GM19240 (cell line): ENCODE measurements at regions not wholly inside any gene's neighbourhood (a gene's known extent, or its start where the extent isn't known, plus 50 kb on each side); places are given as distances from the start of the nearest gene placed in this dataset.

Source experiments
- DNase-seq: peaks from one replicate; pipeline ENCODE4 v3.0.0; 2011; ENCODE audit warnings: low spot score; ENCODE audit not compliant: insufficient read length

GRCh38 chr13:76225815-76226489 is 589.8 kb downstream of the LMO7 start:
- DNase-seq, result no peak

GRCh38 chr13:76223999-76224398 is 587.9 kb downstream of the LMO7 start:
- DNase-seq, result no peak

GRCh38 chr13:76223565-76223964 is 587.4 kb downstream of the LMO7 start:
- DNase-seq, result no peak

- no peak for DNase-seq
Measured at GRCh38 chr13:76222511-76222910, 586.4 kb downstream of the LMO7 start.

- no peak for DNase-seq
Measured at GRCh38 chr13:76216729-76217128, 580.6 kb downstream of the LMO7 start.

GRCh38 chr13:76214001-76214400 is 577.9 kb downstream of the LMO7 start:
- DNase-seq, result no peak

GRCh38 chr13:76213423-76213904 is 577.3 kb downstream of the LMO7 start:
- no peak for DNase-seq

- DNase-seq, result no peak
Measured at GRCh38 chr13:76210262-76210661, 574.1 kb downstream of the LMO7 start.

GRCh38 chr13:76198568-76199163 is 562.5 kb downstream of the LMO7 start:
- no peak for DNase-seq

GRCh38 chr13:76189882-76190519 is 553.9 kb downstream of the LMO7 start:
- no peak for DNase-seq

- DNase-seq, result no peak
Measured at GRCh38 chr13:76175961-76176725, 540.0 kb downstream of the LMO7 start.

GRCh38 chr13:76168661-76169060 is 532.5 kb downstream of the LMO7 start:
- DNase-seq, result no peak

- no peak for DNase-seq
Measured at GRCh38 chr13:76164290-76164689, 528.2 kb downstream of the LMO7 start.

- no peak for DNase-seq
Measured at GRCh38 chr13:76163761-76164160, 527.6 kb downstream of the LMO7 start.

- no peak for DNase-seq
Measured at GRCh38 chr13:76160961-76161925, 525.1 kb downstream of the LMO7 start.

GRCh38 chr13:76160506-76160905 is 524.4 kb downstream of the LMO7 start:
- DNase-seq, result no peak

GRCh38 chr13:76157926-76158325 is 521.8 kb downstream of the LMO7 start:
- DNase-seq, result no peak

GRCh38 chr13:76153239-76153638 is 517.1 kb downstream of the LMO7 start:
- DNase-seq, result no peak

GRCh38 chr13:76148926-76149325 is 512.8 kb downstream of the LMO7 start:
- no peak for DNase-seq

- no peak for DNase-seq
Measured at GRCh38 chr13:76148374-76148773, 512.2 kb downstream of the LMO7 start.

- DNase-seq, result no peak
Measured at GRCh38 chr13:76132532-76132931, 496.4 kb downstream of the LMO7 start.
